GM19240 (cell line): ENCODE measurements at regions not wholly inside any gene's neighbourhood (a gene's known extent, or its start where the extent isn't known, plus 50 kb on each side); places are given as distances from the start of the nearest gene placed in this dataset.

ENCODE experiments used
- DNase-seq: peaks from one replicate; pipeline ENCODE4 v3.0.0; 2011; ENCODE audit warnings: low spot score; ENCODE audit not compliant: insufficient read length

GRCh38 chr4:184879271-184879670, 53.5 kb upstream of the ACSL1 start:
- no peak for DNase-seq

- DNase-seq: no peak
These were observed 56.5 kb upstream of the ACSL1 start for GRCh38 chr4:184882276-184882675.

- DNase-seq: no peak
These were observed 57.3 kb upstream of the ACSL1 start for GRCh38 chr4:184883024-184883423.

- no peak for DNase-seq
These were observed 59.1 kb upstream of the ACSL1 start for GRCh38 chr4:184884883-184885282.

DNA sequence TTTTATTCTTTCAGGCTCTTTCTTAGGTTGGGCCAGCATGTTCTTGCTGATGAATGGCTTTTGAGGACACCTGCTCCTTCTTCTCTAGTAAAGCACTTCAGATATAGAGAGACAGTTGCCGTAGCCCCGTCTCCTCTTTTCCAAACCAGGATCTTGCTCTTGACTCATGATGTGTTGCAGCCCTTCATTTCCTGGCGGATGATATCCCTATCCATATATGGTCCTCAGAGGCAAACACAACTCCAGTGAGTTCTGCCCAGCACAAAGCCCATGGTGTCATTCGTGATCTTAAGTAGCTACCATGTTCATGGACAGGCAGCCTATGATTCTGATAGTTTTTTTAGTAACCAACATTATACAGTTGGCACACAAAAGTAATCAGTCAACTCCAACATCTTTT, 59.8 kb upstream of the ACSL1 start:
- no peak for DNase-seq

GRCh38 chr4:184887333-184887732, 61.6 kb upstream of the ACSL1 start:
- DNase-seq: no peak

DNA sequence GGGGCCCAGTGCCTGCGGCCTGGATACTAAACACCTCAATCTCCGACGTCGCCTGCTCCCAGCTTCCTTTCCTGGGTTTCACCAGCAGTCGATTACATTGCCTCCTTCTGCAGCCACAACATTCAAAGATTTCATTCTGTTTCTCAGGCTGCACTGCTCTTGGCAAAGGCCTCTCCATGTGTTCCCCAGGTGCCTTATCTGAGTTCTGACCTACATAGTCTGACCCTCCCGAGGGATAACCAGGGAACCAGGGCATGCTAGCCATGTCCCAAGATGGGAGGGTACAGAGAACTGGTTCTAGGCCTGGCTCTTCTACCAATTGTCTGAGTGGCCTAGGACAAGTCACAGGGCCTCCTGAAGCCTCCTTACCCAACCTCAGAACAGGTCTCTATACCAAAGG, 62.2 kb upstream of the ACSL1 start:
- DNase-seq: no peak

DNA sequence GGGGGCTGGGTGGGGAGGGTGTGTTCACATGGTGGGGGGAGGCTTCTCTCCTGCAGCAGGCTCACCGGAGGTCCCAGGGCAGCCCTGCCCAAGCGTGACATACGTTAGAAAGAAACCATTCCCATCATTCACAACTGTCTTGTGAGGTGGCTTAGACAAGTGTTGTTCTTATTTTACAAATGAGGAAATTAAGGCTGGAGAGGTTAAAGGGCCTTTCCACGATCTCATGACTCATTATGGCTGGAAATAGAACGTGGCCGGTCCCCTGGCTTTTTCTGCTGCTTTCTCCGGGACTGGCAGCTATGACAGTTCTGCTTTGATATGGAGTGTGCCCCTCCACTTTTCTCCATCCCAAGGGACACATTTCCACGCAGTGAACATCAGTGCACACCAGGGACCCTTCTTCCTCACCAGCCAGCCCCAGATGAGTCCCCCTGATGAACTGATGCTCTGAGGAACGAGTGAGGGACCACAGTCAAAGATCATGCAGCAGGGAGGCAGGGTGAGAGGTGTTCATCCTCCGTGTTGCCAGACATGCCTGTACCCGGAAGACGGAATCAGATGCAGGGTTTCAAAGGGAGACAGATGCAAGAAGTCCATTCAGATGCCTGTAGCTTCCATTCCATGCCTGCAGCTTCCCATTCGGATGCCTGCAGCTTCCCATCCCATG, 64.0 kb upstream of the ACSL1 start:
- no peak for DNase-seq

DNA sequence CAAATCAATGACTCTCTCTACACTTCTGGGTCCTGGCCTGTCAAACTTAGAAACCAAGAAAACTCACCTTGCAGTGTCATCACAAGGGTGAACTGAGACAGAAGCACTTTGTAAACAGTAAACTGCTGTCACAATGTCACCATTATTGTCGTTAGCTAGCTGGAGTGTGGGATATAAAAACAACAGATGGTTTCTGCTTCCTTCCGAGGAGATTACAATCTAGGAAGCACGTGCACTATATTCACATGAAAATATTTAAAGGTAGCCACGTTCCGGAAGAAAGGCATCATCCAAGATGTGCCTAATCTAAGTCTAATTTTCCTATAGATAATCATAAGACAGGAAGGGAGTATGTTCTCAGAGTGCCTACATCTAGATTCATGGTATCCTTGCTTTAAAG, 64.7 kb upstream of the ACSL1 start:
- no peak for DNase-seq

DNA sequence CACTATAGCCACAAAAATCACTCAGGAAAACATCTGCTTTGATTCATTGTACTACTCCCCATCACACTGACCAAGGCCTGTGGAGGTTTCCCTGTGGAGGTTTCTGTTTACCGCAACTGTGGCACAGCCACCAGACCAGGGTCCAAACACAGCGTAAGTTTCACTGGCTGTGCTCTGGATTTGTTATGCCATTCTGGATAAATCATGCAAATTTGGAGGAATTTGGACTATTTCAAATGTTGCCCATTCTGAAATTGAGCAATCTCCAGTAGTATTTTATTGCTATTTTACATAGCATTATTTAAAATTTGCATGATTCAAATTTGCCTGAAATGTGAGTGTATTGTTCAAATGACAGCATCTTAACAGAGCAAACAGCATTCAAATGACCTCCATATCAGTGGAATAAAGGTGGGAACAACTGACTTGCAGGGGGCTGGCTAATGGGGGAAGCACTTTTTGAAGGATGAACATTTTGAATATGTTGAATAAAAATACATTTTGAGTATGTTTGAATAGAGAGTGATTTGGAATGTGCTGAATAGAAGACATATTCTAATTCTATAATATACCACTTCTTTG, 66.1 kb upstream of the ACSL1 start:
- DNase-seq: no peak

DNA sequence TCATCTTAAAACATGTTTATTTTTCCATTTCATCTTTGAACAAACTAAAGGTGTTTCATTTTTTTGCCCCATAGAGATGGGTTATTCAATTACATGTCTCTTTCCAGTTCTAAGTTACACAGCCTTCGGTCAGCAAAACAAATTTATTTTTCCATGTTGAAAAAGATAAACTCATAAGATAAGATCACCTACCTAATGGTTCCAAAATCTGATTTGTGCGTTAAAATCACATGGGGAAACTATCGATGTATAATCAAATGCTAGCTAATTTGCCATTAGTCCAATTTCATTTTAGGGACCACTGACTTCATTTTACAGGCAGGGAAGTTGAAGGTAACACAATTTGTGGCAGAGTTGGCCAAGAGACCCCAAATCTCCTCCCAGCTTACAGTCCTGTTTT, 67.2 kb upstream of the ACSL1 start:
- DNase-seq: no peak

DNA sequence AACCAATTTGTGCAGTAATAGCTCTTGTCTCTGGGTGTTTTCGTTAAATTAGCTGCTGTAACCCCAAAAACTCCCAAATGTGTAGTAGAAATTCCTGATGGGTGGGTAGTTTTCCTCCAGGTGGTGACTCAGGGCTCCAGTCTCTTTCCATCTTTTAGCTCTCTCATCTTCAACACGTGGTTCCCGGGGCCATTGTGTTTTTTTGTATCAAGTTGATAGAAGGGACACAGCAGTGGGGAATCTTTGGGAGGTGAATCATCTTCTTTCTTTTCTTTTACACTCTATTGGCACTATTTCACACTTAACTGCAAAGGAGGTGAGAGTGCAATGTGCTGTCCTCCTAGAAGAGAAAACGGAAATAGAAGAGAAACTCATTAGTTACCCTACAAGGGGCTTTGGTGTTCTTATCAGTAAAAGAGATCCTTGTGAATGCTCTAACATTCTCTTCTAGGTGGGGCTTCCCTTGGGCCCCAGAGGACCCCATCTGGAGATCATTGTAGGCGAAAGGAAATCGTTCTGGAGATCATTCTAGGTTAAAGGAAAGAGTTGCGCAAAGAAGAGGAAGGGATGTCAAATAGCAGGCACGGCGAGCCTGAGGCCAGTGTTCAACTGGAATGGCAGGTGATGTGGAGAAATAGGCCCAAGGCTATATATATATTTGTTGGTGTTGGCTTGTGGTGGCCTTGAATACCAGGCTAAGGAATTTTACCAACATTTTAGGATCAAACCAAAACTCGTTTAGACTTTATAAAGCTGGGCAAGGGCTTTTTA, 68.2 kb upstream of the ACSL1 start:
- DNase-seq: no peak

DNA sequence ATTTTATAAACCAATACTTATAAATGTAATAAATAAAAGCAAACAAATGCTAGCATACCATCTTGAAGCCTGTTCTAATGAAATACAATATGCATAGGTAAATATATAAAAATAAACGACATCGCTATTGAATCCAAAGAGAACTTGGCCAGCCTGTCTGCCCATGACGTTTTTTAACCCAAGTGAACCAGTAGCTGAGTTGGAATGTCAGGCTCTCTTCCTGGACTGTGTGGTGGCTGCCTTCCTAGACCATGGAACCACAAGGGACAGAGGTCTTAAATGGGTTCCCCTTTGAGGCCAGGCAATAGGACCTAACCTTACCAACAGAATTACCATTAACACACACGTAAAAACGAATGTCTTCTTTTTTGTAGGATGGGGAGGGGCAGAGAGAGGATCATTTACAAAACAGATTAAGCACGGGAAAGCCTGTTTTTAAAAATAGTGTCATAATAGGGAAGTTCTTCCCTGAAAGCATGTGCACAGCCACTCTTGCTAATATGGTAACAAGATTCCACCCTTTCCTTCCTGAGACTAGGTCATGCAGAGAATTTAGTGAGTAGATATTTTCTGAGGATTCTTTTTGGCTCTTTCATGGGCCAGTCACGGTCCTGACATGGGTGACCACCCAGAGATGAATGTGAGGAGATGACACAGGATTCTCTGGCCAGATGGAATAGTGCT, 69.4 kb upstream of the ACSL1 start:
- DNase-seq: no peak

DNA sequence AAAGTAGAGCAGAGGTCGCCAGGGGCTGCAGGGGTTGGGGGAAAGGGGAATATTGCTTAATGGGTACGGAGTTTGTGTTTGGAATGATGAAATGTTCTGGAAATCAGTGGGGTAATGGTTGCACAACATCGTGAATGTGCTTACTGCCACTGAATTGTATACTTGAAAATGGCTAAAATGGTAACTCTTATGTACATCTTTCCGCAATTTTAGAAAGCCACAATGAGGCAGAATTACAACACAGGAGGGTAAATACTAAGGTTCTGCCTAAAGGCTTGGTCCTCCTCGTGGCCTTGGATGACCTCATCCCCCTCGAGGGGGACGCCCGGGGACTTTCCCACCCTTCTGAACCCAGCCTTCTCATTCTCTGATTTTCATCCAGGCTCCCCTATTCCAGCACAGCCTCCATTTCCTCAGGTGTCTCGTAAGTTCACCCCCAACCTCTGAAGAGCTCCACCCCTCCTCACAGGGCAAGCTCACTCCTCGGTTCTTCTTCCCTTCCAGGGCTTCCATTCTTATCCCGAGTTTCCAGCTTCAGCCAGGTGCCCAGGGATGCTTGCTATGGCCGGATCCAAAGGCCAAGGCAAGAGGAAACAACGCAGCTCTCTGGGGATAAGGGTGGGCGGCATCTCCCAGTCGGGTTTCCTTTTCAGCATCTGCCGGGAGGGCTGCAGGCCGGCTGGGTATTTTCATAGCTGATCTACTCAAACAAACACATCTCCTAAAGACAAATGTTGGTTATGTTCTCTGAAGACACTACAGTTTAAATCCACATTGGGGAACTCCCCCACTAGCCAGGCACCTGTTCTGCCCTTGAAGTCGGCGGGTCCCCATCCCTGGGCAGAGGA, 71.3 kb upstream of the ACSL1 start:
- DNase-seq: peak; percentile 18

DNA sequence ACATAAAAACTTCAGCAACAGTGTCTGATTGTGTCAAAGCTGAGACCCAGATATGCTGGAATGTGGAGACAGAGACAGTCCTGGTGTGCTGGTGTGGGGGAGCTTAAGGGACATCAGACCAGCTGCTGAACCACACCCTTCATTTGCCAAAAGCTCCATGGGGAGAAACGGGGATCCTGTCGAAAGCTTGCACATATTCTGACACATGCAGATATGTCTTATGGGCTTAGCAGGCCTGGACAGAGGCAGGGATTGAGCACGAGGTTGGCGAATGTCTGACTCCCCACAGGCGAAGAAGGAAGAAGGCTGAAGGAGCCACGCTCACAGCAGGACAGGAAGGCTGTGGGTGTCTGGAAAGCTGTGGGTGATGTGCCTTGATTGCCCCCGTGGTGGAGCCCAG, 72.1 kb upstream of the ACSL1 start:
- DNase-seq: no peak

DNA sequence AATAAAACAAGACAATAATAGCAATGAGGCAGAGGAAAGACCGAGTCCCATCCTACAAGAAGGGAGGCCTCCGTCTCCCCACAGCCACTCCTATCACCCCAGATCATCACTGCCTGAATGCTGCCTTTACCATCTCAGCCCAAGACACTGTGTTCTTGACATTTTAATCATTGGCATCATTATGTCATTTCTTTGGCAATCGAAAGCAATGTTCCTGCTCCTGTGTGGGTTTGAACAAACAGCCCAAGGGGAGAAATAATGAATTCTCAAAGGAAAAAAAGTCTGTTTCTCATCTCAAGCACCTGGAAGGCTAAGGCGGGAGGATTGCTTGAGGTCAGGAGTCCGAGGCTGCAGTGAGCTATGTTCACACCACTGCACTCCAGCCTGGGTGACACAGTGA, 73.0 kb upstream of the ACSL1 start:
- no peak for DNase-seq

DNA sequence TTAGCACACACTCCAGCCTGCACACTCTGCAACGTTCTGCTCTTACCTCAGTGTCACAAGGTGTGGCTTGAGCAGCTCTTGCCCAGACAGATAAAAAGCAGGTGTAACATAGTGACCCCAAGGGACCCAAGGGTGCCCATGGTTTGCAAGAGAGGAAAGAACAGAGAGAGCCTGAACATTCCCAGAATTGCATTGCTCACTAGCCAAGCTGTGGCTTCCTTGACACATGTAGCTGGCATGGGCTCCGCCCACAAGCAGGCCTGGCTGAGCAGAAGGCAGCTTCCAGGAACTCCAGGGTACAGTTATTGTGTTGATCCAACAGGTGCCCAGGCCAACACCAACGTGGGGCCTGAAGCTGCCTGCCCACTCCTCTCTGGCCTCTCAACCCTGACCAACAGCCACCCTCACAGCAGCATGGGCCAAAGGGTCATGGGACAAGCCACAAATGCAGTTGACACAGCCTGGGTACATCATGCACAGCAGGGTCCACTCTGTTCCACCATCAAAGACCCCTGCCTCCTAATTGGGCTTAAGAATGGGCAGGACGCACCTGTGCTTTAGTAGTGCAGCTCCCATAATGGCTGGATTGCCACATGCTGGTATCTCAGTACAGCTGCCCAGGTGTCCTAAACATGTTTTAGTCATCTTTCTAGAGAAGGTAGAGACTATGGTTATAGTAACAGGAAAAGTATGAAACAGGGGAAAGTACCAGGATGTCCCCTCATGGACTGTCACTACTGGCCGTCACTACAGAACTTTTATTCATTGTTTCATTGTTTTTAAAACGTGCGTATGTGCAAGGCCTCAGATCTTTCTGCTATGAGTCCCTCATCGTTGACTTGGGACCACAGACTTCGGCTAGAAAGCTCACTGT, 73.7 kb upstream of the ACSL1 start:
- no peak for DNase-seq

- no peak for DNase-seq
These were observed 74.4 kb upstream of the ACSL1 start for GRCh38 chr4:184900184-184900583.

DNA sequence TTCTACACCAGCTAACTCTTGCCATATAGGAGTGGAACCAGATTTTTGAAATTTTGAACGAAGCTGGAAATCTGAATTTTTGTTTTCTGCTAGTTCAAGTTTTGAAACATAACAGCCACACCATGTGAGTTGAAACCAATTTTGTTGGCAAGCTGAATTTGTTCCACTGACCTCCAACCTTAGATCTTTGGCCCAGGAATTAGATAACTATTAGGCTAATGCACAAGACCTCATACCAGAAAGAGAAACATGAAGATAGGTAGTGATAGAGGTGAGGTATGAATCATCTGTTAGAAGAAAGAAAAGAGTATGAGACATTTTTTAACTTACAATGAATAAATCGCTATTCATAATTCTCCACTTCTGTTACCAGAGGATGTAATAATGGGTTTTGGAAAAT, 76.8 kb upstream of the ACSL1 start:
- DNase-seq: no peak

DNA sequence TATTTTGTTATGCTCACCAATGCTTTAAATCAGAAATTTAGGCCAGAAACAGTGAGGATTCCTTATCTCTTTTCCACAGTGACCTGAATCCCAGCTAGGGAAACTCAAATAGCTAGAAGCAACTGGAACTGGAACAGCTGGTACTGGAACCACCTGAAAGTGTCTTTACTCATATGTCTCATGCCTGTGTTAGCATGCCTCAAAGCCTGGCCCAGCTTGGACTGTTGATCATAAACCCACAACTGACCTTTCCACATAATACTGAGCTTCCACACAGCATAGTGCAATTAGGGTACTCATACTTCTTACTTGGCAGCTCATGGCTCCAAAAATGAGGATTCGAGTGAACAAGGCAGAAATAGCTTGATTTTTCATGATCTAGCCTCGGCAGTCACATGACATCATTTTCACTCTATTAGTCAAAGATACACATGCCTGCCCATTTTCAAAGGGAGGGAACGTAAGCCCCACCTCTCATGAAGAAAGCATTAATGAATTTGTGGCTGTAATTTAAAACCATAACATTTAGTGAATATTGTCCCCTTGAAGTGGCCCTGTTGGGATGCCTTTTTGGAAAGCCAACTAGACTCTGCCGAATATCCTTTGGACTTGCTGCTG, 80.8 kb upstream of the ACSL1 start:
- no peak for DNase-seq
